ENCODE measurements at regions not wholly inside any gene's neighbourhood (a gene's known extent, or its start where the extent isn't known, plus 50 kb on each side); places are given as distances from the start of the nearest gene placed in this dataset.

GRCh38 chr7:53539558-53539957, 504.1 kb downstream of the POM121L12 start:
- H4K20me1 ChIP-seq (ENCODE audit: insufficient read depth, low read length): no peaks in the 10 kb centered on the region
- ChIA-PET POLR2A (no interaction called here), CTCF (ENCODE audit: low intra/inter-chr PET ratio, low total read pairs) (no interaction called here)
- no peak overlapping the region for H3K27ac ChIP-seq (ENCODE audit: extremely low read length, insufficient read depth, low read length)
- intact Hi-C loops (cut with micrococcal nuclease; ENCODE audit: unreplicated experiment): no loop called here
- H3K9ac ChIP-seq (ENCODE audit: insufficient read depth, low read depth, low read length): no peak overlapping the region
- in situ Hi-C loops (cut with HindIII; ENCODE audit: extremely low pct_ligation_motif_present, low pct_unique_long_range_greater_than_20kb): no loop called here
- H2AFZ ChIP-seq (ENCODE audit: low read length): no peak overlapping the region
- H3K79me2 ChIP-seq (ENCODE audit: insufficient read depth, low read length): no peaks in the 10 kb centered on the region
- FAIRE-seq (no peak), DNase-seq (ENCODE audit: low spot score) (no peak), ATAC-seq (no peak)
- no peak overlapping the region for H3K4me2 ChIP-seq (ENCODE audit: low read depth, low read length)
- no peaks in the 10 kb centered on the region for H3K27me3 ChIP-seq (ENCODE audit: control insufficient read depth in 1 of 2, insufficient read depth in 2 of 2, low read length in 2 of 2)
- H3K9me3 ChIP-seq (ENCODE audit: low read length): peaks cover 85% of the 10 kb centered on the region
- H3K36me3 ChIP-seq (replicated peaks in 1 of 2; ENCODE audit: control insufficient read depth in 1 of 2, insufficient read depth in 2 of 2, low read length in 2 of 2): no peaks in the 10 kb centered on the region
- WGBS (ENCODE audit: low lambda C conversion rate): 28% methylated on average over 3 of the region's 3 CpGs
- H3K4me1 ChIP-seq (ENCODE audit: insufficient read depth, low read length): no peaks in the 10 kb centered on the region
- no peak for TF ChIP-seq ATF7-NPFF (CRISPR knock-in tag; IDR thresholded peaks at IDR 0.05; ENCODE audit: low read depth)
- TF ChIP-seq MAFK (conservative IDR thresholded peaks at IDR 0.05 in 1 of 2, IDR thresholded peaks at IDR 0.05 in 1 of 2; ENCODE audit: low read length in 2 of 2): peak in 1 of 2 experiments; percentile 60; a peak in 2 of 4 replicates
- peak; percentile 27; the same call in 1 of the 2 replicates for TF ChIP-seq MAFF (IDR thresholded peaks at IDR 0.05; ENCODE audit: low read depth, low read length)
- no peak for TF ChIP-seq NR2F1 (CRISPR knock-in tag; IDR thresholded peaks at IDR 0.05)
- BruUV-seq (replicated peaks): no TSS peak
- H3K4me3 ChIP-seq (replicated peaks in 1 of 3; ENCODE audit: insufficient read depth in 1 of 3, low read depth in 2 of 3, low read length in 3 of 3): no peak overlapping the region

- CTCF ChIA-PET (ENCODE audit: low intra/inter-chr PET ratio, low total read pairs): no interaction called here
- FAIRE-seq: no peak
- no peak for ATAC-seq
- Histone ChIP-seq H3K27me3 (ENCODE audit: control insufficient read depth in 1 of 2, insufficient read depth in 2 of 2, low read length in 2 of 2) (no peaks in the 10 kb centered on the region), H3K4me1 (ENCODE audit: insufficient read depth, low read length) (no peaks in the 10 kb centered on the region), H3K9me3 (ENCODE audit: low read length) (peaks cover 87% of the 10 kb centered on the region), H4K20me1 (ENCODE audit: insufficient read depth, low read length) (no peaks in the 10 kb centered on the region), H2AFZ (ENCODE audit: low read length) (no peak overlapping the region), H3K36me3 (replicated peaks in 1 of 2; ENCODE audit: control insufficient read depth in 1 of 2, insufficient read depth in 2 of 2, low read length in 2 of 2) (no peaks in the 10 kb centered on the region), H3K27ac (ENCODE audit: extremely low read length, insufficient read depth, low read length) (no peak overlapping the region), H3K9ac (ENCODE audit: insufficient read depth, low read depth, low read length) (no peak overlapping the region), H3K4me3 (replicated peaks in 1 of 3; ENCODE audit: insufficient read depth in 1 of 3, low read depth in 2 of 3, low read length in 3 of 3) (no peak overlapping the region), H3K4me2 (ENCODE audit: low read depth, low read length) (no peak overlapping the region), H3K79me2 (ENCODE audit: insufficient read depth, low read length) (no peaks in the 10 kb centered on the region)
- WGBS (ENCODE audit: low lambda C conversion rate): 3% methylated on average over 2 of the region's 2 CpGs
- no peak for TF ChIP-seq ZSCAN29 (CRISPR knock-in tag; conservative IDR thresholded peaks at IDR 0.05)
- no peak for TF ChIP-seq NFYC (CRISPR knock-in tag; IDR thresholded peaks at IDR 0.05)
- POLR2A ChIA-PET: no interaction called here
- no TSS peak for BruUV-seq (replicated peaks)
- intact Hi-C loops (cut with micrococcal nuclease; ENCODE audit: unreplicated experiment): no loop called here
- in situ Hi-C loops (cut with HindIII; ENCODE audit: extremely low pct_ligation_motif_present, low pct_unique_long_range_greater_than_20kb): no loop called here
- no peak for DNase-seq (ENCODE audit: low spot score)
These were observed 506.0 kb downstream of the POM121L12 start for GRCh38 chr7:53541475-53541874.

Measured in HepG2 (cell line).